HG03045 (cell line): ENCODE measurements at regions not wholly inside any gene's neighbourhood (a gene's known extent, or its start where the extent isn't known, plus 50 kb on each side); places are given as distances from the start of the nearest gene placed in this dataset.

Source experiments
- ATAC-seq: cut with Tn5 transposase; IDR thresholded peaks from one replicate; pipeline ENCODE4 v1.9.1; 2021; ENCODE audit warnings: mild to moderate bottlenecking, moderate library complexity; ENCODE audit not compliant: unreplicated experiment

- ATAC-seq: no peak
Measured at GRCh38 chr2:196565106-196565765, 74.3 kb upstream of the CCDC150 start.

- no peak for ATAC-seq
Measured at GRCh38 chr2:196565982-196566381, 73.5 kb upstream of the CCDC150 start.

GRCh38 chr2:196566961-196567666, 72.4 kb upstream of the CCDC150 start:
- no peak for ATAC-seq

- no peak for ATAC-seq
Measured at GRCh38 chr2:196568506-196568905, 71.0 kb upstream of the CCDC150 start.

GRCh38 chr2:196584903-196585302, 54.6 kb upstream of the CCDC150 start:
- no peak for ATAC-seq

GRCh38 chr2:196586511-196586991, 53.0 kb upstream of the CCDC150 start:
- ATAC-seq: no peak

- no peak for ATAC-seq
Measured at GRCh38 chr2:196587056-196587455, 52.5 kb upstream of the CCDC150 start.

- no peak for ATAC-seq
Measured at GRCh38 chr2:196587739-196588138, 51.8 kb upstream of the CCDC150 start.

GRCh38 chr2:196589419-196589818, 50.1 kb upstream of the CCDC150 start:
- no peak for ATAC-seq
